Hepatocyte (in vitro differentiated cells): ENCODE measurements at regions not wholly inside any gene's neighbourhood (a gene's known extent, or its start where the extent isn't known, plus 50 kb on each side); places are given as distances from the start of the nearest gene placed in this dataset.

Source experiments
- DNase-seq: peaks from one replicate; pipeline ENCODE4 v3.0.0-alpha.2; 2016; ENCODE audit warnings: low spot score
- H2AFZ ChIP-seq: fragments of 200-600 bp; sonication (generic); 2 replicates; pipeline ENCODE4 v1.6.0; 2016; ENCODE audit warnings: antibody characterized with exemption, mild to moderate bottlenecking
- H3K27ac ChIP-seq: fragments of 200-600 bp; sonication (generic); 2 replicates; pipeline ENCODE4 v1.5.1; 2016; ENCODE audit warnings: mild to moderate bottlenecking
- H3K27me3 ChIP-seq: fragments of 200-600 bp; sonication (generic); 2 replicates; pipeline ENCODE4 v1.6.1; 2016
- H3K36me3 ChIP-seq: fragments of 200-600 bp; sonication (generic); replicated peaks from 2 replicates; pipeline ENCODE4 v1.5.1; 2016; ENCODE audit warnings: low read depth; ENCODE audit not compliant: insufficient read depth
- H3K4me1 ChIP-seq: fragments of 200-600 bp; sonication (generic); 2 replicates; pipeline ENCODE4 v1.5.1; 2016; ENCODE audit warnings: mild to moderate bottlenecking, moderate library complexity; ENCODE audit not compliant: insufficient read depth
- H3K4me2 ChIP-seq: fragments of 200-600 bp; sonication (generic); 2 replicates; pipeline ENCODE4 v1.6.0; 2016
- H3K4me3 ChIP-seq: fragments of 200-600 bp; sonication (generic); 2 replicates; pipeline ENCODE4 v1.5.1; 2016; ENCODE audit warnings: mild to moderate bottlenecking
- H3K79me2 ChIP-seq: fragments of 200-600 bp; sonication (generic); 2 replicates; pipeline ENCODE4 v1.6.0; 2017; ENCODE audit warnings: mild to moderate bottlenecking
- H3K9me2 ChIP-seq: fragments of 200-600 bp; sonication (generic); replicated peaks from 2 replicates; pipeline ENCODE4 v1.6.0; 2017; ENCODE audit warnings: mild to moderate bottlenecking; ENCODE audit not compliant: insufficient read depth
- H3K9me3 ChIP-seq: fragments of 200-600 bp; sonication (generic); 2 replicates; pipeline ENCODE4 v1.5.1; 2016; ENCODE audit warnings: low read depth, mild to moderate bottlenecking
- H4K20me1 ChIP-seq: fragments of 200-600 bp; sonication (generic); 2 replicates; pipeline ENCODE4 v1.6.0; 2016; ENCODE audit warnings: mild to moderate bottlenecking; ENCODE audit not compliant: insufficient read depth, poor library complexity, severe bottlenecking
- EZH2 ChIP-seq: fragments of 200-600 bp; sonication (generic); IDR thresholded peaks from 2 replicates; pipeline ENCODE4 v1.6.1; 2016; ENCODE audit warnings: antibody characterized with exemption, mild to moderate bottlenecking, borderline replicate concordance
- EZH2phosphoT487 ChIP-seq: fragments of 200-600 bp; sonication (generic); IDR thresholded peaks from one replicate; pipeline ENCODE4 v1.6.1; 2018; ENCODE audit warnings: antibody characterized with exemption, mild to moderate bottlenecking, low read depth, moderate library complexity; ENCODE audit not compliant: unreplicated experiment, severe bottlenecking
- WGBS: methylation state at CpG from one replicate; pipeline ENCODE4 v1.1.6; 2016; ENCODE audit warnings: low lambda C conversion rate; ENCODE audit errors: missing lambda C conversion rate; 5-methylcytosine and 5-hydroxymethylcytosine counted together
- TF ChIP-seq, protein P1 (sequence below): fragments of 200-600 bp; sonication (generic); IDR thresholded peaks from 2 replicates; pipeline ENCODE4 v1.5.1; 2016; ENCODE audit warnings: antibody characterized with exemption, mild to moderate bottlenecking; ENCODE audit not compliant: poor library complexity

DNA sequence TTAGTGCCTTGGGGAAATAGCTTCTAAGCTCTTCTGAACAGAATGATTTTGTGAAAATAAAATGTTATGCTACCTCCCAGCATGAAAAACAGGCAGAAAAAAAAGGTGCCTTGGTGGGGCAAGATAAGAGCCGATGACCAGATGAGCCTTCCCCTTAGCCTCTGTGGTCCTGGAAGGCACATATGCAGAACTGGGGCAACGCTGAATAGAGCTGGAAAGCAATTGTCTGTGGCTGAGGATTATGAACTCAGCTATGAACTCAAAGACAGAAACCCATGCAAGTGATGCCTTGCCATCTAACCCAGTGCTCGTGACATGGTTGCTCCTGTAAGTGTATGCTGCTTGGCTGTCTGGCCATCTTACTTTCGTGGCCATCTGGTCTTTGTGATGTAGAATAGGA lies 128.5 kb upstream of the FRMD6 start:
- Histone ChIP-seq H3K79me2 (no peaks in the 10 kb centered on the region), H3K4me1 (no peaks in the 10 kb centered on the region), H3K4me3 (no peak overlapping the region), H2AFZ (no peak overlapping the region), H3K27ac (no peak overlapping the region), H4K20me1 (no peaks in the 10 kb centered on the region), H3K9me2 (no peaks in the 10 kb centered on the region), H3K9me3 (no peaks in the 10 kb centered on the region), H3K4me2 (no peak overlapping the region), H3K27me3 (no peaks in the 10 kb centered on the region), H3K36me3 (no peaks in the 10 kb centered on the region)
- 80% methylated on average over 4 of the region's 4 CpGs for WGBS
- TF ChIP-seq EZH2phosphoT487 = no peak
- TF ChIP-seq, protein P1, sequence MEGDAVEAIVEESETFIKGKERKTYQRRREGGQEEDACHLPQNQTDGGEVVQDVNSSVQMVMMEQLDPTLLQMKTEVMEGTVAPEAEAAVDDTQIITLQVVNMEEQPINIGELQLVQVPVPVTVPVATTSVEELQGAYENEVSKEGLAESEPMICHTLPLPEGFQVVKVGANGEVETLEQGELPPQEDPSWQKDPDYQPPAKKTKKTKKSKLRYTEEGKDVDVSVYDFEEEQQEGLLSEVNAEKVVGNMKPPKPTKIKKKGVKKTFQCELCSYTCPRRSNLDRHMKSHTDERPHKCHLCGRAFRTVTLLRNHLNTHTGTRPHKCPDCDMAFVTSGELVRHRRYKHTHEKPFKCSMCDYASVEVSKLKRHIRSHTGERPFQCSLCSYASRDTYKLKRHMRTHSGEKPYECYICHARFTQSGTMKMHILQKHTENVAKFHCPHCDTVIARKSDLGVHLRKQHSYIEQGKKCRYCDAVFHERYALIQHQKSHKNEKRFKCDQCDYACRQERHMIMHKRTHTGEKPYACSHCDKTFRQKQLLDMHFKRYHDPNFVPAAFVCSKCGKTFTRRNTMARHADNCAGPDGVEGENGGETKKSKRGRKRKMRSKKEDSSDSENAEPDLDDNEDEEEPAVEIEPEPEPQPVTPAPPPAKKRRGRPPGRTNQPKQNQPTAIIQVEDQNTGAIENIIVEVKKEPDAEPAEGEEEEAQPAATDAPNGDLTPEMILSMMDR = no peak
- TF ChIP-seq EZH2 = no peak
- DNase-seq = no peak

DNA sequence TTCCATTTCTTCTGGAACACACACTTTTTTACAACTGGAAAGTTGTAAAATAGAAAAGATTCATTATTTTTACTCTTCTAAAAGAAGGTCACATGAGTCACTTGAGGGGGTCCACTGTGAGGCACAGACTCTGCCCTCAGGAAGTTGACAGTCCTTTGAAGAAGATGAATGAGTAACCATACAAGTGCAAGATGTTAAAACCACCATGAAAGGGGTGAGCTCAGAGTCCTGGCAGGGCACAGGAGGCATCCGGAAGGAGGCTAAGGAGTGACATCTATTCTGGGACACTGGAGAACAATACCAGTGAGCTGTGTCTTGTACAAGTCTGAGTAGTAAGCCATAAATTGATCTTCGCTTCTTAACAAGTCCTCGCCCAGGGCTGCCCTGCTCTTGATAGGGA lies 126.0 kb upstream of the FRMD6 start:
- WGBS = 98% methylated on average over 3 of the region's 3 CpGs
- H3K9me3 ChIP-seq = no peaks in the 10 kb centered on the region
- no peaks in the 10 kb centered on the region for H3K9me2 ChIP-seq
- no peak overlapping the region for H3K27ac ChIP-seq
- no peak for TF ChIP-seq EZH2
- TF ChIP-seq EZH2phosphoT487 = no peak
- TF ChIP-seq, protein P1 = no peak
- no peak overlapping the region for H3K4me3 ChIP-seq
- H3K79me2 ChIP-seq = no peaks in the 10 kb centered on the region
- no peaks in the 10 kb centered on the region for H3K4me1 ChIP-seq
- no peak overlapping the region for H2AFZ ChIP-seq
- H3K27me3 ChIP-seq = no peaks in the 10 kb centered on the region
- no peaks in the 10 kb centered on the region for H3K36me3 ChIP-seq
- no peak for DNase-seq
- no peak overlapping the region for H3K4me2 ChIP-seq
- H4K20me1 ChIP-seq = no peaks in the 10 kb centered on the region

DNA sequence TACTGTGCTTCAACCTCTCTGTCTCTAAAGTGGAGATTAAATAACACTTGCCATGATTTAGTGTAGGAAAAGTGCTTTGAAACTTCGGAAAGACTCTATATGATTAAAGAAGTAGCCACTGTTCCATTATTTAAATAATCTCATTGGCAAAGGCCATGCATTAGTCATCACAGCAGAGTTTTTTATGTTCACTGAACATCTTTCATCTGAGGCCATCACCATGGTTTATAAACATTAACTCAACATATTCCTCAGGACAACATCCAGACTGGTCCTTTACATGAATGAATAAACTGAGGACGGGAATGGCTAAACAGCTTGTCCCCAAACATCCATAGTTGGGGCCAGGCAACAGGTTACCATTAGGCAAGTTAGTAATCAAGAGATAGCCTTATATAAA lies 124.6 kb upstream of the FRMD6 start:
- Histone ChIP-seq H3K4me3 (no peak overlapping the region), H4K20me1 (no peaks in the 10 kb centered on the region), H3K27ac (no peak overlapping the region), H3K9me2 (no peaks in the 10 kb centered on the region), H3K9me3 (no peaks in the 10 kb centered on the region), H2AFZ (no peak overlapping the region), H3K36me3 (no peaks in the 10 kb centered on the region), H3K27me3 (no peaks in the 10 kb centered on the region), H3K4me2 (no peak overlapping the region), H3K79me2 (no peaks in the 10 kb centered on the region), H3K4me1 (no peaks in the 10 kb centered on the region)
- 67% methylated on average over 2 of the region's 2 CpGs for WGBS
- no peak for DNase-seq
- TF ChIP-seq, protein P1 = no peak
- no peak for TF ChIP-seq EZH2phosphoT487
- no peak for TF ChIP-seq EZH2

DNA sequence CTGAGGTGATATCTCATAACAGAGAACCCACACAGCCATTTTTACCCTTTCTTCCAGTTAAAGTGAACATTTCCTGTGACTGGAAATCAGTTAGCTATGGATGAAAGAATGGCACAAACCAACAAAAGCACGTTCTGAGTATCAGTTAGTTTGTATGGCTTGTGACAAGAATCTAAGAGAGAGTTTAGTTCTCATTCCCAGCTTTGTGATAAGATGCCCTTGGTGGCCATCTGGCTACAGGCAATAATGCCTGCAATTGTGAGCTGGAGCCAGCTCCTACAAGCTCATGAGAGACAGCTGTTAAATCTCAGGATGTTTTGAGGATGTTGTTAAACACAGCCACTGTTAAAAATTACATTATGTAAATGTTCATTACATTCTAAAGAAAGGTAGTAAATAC lies 122.0 kb upstream of the FRMD6 start:
- no peaks in the 10 kb centered on the region for H3K9me3 ChIP-seq
- H3K4me1 ChIP-seq = no peaks in the 10 kb centered on the region
- no peaks in the 10 kb centered on the region for H3K9me2 ChIP-seq
- H3K4me3 ChIP-seq = no peak overlapping the region
- TF ChIP-seq EZH2 (no peak), EZH2phosphoT487 (no peak)
- TF ChIP-seq, protein P1 = no peak
- H3K27ac ChIP-seq = no peak overlapping the region
- DNase-seq = no peak
- H3K27me3 ChIP-seq = no peaks in the 10 kb centered on the region
- no peak overlapping the region for H2AFZ ChIP-seq
- no peaks in the 10 kb centered on the region for H3K79me2 ChIP-seq
- H3K4me2 ChIP-seq = no peak overlapping the region
- no peaks in the 10 kb centered on the region for H3K36me3 ChIP-seq
- WGBS = 29% methylated on average over 1 of the region's 1 CpG
- H4K20me1 ChIP-seq = no peaks in the 10 kb centered on the region
